NCI-H748 (cell line): ENCODE measurements at regions not wholly inside any gene's neighbourhood (a gene's known extent, or its start where the extent isn't known, plus 50 kb on each side); places are given as distances from the start of the nearest gene placed in this dataset.
"Not testable (repeated sequence)": the region's sequence is repeated elsewhere in the genome, so short reads cannot be mapped to it uniquely, and the experiment has no call there.

Experiments
- DNase-seq: peaks from one replicate; lab custom pipeline; 2025; ENCODE audit not compliant: unreplicated experiment; lab: John Stamatoyannopoulos, UW

DNA sequence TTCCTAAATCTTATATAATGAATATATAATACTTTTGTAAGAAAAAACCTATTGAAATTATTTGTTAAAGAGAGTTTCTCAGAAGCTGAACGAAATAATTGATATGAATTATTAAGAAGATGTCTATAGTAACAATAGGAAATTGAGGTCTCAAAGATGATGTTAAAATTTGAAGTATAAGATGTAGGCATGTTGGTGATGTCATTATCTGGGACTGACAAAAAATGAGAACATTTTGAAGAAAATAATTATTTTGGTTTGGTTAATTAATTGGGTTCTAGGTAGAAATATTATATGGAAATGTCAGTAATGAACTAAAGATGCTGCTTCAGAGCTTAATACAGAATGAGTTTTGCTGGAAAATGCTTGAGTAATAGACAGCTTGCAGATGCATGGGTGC lies 501.4 kb upstream of the ST8SIA4 start:
- DNase-seq: no peak

DNA sequence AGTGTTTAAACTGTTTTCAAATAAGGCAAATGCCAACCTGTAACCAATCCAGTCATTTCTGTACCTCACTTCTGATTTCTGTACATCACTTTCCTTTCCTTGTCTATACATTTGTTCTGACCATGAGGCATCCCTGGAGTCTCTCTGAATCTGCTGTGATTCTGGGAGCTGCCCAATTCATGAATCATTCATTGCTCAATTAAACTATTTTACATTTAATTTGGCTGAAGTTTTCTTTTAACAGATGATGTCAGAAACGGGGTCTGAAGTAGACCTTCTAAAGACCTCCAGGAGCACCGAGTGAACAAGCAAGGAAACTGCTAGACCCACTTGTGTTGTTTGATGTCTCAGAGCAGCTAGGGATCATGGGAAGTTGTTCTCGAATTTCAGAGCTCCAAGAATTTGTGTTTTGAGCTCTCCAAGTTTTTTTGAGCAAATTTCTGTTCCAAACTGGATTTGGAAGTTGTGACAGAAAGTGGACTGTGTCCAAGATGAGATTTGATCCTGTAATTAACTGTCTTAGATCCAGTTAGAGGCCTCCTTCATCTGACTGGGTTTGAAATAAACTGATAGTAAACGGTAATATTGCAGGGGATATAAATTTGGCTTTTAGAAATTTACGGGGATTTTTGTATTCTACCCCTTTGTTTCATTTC lies 490.8 kb upstream of the ST8SIA4 start:
- DNase-seq: no peak

DNA sequence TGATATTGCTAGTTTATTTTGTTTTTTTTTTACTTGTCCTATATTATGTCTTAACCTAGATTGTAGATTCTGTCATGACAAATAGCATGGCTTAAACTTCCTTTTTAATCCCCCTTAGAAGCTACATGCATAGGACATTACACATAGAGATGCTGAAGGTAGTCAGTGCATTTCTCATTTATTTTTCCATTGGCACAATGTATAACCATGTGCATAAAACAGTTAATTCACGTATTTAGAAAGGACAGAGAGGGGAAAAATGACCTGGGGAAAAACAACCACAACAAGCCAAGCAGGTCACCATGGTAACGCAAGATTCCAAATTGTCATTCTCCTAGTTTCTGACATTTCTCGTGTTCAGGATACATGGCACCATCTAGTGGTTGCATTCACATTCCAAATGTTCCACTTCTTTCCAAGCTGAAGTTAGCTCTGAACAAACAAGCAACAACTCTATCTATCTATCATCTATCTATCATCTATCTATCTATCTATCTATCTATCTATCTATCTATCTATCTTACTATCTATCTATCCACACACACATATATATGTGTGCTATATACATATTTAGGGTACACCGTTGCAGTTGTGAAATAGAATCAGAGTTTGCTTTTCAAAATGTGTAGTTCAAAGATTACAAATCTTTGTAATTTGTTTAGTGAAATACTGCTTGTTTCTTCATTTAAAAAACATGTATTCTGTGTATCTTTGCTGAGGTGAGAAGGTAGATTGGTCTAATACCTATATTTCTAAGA lies 487.2 kb upstream of the ST8SIA4 start:
- DNase-seq: peak; percentile 89

DNA sequence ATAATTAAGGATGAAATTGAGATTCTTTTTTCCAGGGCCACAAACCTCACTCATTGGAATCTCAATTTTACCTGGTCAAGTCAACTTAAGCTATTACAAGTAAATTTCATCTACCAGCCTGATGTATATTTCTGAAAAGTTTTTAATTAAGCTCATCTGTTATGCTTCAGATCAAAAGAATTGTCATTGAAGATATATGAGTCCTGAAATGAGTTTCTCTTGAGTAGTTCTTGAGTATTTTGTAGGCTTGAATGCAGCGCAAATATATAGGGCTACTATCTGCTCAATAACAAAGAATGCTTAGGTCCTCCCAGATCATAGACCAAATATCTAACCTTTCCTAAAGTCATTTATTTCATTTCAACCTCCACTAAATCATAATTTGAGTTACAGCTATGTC lies 482.2 kb upstream of the ST8SIA4 start:
- no peak for DNase-seq

DNA sequence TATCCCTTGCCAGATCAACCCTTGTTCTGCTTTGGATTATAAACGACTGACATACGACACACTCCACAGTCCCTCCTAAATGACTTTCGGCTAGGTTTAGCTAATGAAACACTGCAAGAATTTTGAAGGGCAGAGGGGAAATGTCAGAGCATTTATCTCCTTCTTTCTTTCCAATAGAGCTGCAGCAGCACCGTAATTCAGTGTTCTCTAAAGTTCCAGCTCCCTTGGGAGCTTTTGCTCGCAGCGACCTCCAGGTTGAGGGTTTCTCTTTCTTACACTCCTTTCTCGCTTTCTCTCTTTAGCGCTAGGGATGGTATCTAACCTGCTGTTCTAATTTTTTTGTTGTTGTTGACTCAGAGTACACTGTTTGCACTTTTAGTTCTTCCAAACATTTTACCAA lies 467.1 kb upstream of the ST8SIA4 start:
- DNase-seq: no peak

DNA sequence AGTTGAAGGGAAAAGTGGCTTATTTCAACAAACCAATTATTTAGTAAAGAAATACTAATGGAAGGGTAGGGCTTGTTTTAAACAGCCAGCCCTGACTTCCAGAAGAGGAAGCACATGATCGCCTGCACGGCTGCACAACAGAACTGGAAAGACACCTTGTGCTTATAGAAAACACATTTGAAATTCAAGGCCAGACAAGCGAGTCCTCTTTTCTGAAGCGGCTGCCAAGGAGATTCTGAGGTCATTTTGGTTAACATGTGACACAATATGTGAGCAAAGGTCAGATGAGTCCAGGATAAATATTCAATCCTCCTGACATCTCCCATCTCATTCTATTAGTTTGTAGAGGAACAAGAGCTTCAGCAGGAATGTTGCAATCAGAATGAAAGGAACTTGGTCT lies 461.4 kb upstream of the ST8SIA4 start:
- DNase-seq: no peak

DNA sequence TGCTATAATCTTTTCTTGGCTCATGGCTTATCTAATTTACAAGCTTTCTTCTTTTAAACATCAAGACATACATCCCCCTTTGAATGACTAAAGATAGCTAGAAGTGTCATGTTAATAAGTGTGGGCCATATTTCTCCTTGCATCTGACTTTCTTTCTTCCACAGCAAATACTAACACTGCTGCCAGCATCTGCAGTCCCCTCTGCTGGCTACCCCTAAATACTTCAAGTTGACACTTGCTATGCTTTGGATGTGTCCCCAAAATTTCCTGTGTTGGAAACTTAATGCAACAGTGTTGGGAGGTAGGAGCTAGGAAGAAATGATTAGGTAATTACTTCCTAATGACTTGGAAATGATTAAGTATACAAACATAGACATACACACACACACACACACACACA lies 459.0 kb upstream of the ST8SIA4 start:
- DNase-seq: no peak

DNA sequence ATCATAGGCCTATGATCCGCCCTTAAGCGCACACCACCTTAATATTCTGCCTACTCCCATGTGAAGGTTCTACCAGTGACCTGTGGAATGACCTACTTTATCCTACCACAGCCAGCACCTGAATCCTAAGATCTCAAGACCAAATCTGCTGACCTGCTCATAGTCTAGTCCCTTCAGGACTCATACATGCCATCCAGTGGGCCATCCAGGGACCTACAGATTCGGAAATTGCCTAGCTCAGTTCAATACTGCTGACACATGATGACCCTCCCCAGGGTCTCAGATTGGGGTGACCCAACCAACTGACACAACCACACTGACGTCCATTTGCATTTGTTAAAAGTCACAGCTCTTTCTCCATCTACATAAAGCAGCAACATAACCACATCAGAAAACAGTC lies 443.8 kb upstream of the ST8SIA4 start:
- no peak for DNase-seq

DNA sequence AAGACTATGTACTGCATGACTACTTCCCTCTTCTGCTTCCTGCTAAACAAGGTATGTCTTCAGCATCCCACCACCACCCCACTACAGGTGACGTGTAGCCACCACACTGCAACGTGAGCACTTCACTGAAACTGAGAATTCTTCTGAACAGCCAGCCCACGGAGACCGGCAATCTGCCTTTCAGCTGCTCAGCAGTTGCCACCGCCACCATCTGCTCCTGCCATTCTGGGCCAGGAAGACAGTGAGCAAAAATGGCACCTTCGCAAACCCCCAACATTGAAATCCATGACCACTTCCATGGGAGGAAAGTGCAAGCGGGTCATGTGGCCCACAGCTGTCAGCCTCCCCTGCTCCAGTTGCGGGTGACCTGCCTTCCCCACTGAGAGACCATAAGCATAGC lies 443.4 kb upstream of the ST8SIA4 start:
- DNase-seq: no peak

DNA sequence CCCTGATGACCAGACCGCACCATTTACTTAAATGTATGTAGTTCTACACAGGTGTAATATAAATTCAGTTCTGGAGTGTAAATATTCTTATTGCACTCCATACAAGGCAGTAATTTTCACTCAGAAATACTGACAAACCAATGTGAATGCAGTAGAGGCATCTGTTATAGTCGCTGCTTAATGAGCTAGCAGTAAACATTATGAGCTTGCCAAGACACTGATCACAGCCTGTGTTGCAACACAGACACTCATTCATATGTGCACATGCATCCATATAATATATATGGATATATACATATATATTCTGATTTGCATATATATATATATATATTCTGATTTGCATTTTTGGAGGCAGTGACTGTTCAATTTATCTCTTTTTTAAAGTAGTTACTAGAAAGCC lies 435.1 kb upstream of the ST8SIA4 start:
- DNase-seq: no peak

DNA sequence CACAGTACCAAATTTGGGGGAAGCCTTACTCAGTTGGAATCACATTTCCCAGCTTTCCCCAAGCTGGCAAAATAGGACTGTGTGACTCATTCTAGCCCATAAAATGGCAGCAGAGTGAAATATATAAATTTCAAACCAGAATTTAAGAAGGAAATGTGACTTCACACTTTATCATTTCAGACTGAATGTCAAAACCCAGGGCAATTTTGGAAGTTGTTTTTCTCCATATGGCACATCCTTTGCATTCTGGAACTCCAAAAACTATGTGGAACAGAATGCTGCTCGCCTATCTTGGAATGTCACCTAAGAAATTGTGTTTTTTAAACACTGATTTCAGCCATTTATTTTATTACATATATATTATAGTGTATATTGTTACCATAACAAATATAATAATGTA lies 424.7 kb upstream of the ST8SIA4 start:
- DNase-seq: no peak

DNA sequence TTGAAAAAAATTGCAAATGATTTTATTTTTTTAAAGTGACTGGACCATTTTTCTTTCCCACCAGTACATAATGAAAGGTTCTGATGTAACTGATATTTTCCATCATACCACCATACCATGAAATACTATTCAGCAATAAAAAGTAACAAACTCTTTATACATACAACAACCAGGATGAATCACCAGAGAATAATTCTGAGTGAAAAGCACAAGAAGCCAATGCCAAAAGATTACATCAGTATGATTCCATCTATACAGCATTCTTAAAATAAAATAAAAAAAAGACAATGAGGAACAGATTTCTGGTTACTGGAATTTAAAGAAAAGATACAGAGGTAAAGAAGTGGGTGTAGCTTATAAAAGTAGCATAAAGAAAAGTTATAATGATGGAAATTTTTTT lies 423.7 kb upstream of the ST8SIA4 start:
- DNase-seq: no peak

DNA sequence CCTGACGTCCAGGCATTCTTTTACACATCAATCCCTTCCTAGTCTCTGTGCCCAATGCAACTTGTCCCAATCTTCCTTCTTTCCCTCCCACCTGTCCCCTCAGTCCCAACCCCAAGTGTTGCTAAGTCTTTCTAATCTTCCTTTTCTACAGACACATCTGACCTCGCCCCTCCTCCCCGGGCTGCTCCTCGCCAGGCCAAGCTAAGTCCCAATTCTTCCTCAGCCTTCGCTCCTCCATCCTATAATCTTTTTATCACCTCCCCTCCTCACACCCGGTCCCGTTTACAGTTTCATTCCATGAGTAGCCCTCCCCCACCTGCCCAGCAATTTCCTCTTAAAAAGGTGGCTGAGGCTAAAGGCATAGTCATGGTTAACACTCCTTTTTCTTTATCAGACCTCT lies 413.3 kb upstream of the ST8SIA4 start:
- not testable (repeated sequence) for DNase-seq

DNA sequence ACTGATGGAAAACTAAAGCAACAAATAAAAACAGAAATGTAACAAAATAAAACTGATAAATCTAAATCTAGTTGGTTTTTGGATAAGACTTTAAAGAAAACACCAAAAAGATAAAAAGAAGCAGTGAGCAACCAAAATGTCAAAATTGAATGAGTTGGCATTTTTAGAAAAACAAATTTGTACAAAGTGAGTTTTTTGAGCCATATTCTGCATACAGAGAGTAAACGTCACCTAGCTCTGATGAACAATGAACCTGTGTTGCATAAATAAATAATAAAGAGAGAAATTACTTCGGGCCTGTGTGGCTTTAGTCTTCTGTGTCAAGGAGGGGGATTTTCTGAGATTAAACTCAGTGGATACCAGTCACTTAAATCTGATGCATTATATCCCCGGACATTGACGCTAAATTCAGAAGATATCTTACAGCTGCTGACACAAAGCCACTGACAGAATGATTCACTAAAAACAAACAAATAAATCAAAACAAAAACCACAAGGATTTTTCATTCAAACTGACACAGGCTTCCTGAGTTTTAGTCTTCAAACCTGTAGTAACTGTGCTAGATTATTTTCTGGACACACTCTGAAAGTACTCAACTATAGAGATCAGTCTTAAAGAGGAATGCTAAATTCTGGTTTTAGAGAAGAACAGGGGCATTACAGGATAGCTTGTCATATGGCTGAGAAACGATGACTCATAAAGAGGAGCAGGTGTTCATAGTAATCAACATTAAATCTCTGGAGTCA lies 403.5 kb upstream of the ST8SIA4 start:
- peak; percentile 82 for DNase-seq

DNA sequence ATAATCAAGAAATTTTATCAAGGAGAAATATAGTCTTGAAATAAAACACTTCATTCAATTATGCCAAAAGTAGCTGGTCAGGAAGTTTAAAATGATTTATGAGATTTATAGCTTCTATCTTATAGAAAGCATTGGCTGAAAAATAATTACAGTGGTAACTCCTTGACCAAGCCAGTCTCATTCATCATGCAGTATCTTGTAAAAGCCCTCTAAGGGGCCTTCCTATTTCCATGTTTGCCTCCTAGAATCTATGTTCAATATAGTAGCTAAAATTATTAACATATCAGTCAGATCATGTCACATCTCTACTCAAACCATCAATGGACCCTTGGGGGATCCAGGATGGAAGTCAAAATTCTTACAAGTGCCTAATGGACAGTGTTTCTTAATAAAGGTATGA lies 393.4 kb upstream of the ST8SIA4 start:
- no peak for DNase-seq

DNA sequence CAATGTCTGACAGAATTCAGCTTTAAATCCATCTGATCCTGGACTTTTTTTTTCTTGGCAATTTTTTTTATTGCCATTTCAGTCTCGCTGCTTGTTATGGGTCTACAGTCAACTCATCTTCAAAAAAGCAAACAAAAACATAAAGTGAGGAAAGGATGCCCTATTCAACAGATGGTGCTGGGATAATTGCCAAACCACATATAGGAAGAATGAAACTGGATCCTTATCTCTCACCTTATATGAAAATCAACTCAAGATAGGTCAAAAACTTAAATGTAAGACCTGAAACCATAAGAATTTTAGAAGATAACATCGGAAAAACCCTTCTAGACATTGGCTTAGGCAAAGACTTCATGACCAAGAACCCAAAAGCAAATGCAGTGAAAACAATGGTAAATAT lies 389.1 kb upstream of the ST8SIA4 start:
- DNase-seq: peak; percentile 79

DNA sequence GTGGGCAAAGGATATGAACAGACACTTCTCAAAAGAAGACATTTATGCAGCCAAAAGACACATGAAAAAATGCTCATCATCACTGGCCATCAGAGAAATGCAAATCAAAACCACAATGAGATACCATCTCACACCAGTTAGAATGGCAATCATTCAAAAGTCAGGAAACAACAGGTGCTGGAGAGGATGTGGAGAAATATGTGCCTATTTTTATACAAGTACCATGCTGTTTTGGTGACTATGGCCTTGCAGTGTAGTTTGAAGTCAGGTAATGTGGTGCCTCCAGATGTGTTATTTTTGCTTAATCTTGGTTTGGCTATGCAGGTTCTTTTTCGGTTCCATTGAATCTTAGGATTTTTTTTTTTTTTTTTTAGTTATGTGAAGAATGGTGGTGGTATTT lies 387.7 kb upstream of the ST8SIA4 start:
- DNase-seq: not testable (repeated sequence)

DNA sequence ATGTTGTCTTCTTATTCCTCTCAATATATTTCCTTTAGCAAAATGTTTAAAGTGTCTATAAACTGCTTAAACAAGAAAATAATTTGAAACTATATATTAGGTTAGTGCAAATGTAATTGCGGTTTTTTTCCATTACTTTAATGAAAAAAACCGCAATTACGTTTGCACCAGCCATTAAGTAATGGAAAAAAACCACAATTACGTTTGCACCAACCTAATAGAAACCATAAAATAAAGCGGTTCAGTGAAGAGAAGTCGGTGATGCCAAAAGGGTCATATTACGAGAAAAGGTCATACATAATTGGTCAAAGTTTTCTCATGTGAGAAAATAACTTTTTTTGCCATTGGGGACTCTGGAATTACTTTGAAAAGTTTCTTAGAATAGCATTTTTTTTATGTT lies 385.6 kb upstream of the ST8SIA4 start:
- DNase-seq: no peak

DNA sequence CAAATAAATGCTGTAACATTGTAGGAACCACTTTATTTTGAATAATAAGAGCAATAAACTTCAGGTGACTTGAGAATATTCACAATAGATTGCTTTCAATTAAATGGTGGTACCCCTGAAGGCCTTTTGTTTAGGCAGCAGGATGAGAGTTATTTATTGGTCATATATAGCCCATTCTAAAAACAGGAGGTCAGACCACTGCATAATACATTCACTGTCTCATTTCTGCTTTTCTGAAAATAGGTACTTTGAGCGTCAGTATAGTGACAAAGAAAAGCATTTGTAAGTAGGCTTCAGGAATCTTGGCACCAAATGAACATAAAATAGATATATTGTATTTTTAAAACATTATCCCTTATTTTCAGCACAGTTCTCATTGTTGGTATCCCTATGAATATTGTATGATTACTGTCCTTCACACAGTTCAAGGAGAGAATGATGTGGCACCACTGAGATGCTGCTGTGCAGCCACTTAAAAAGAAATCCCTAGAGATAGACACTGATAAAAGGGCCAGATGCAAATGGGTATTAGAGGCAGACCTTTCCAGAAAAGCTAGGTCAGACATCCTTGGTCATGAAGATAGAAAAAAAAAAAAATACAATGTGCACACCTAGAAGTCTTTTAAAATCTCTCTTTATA lies 381.8 kb upstream of the ST8SIA4 start:
- no peak for DNase-seq

DNA sequence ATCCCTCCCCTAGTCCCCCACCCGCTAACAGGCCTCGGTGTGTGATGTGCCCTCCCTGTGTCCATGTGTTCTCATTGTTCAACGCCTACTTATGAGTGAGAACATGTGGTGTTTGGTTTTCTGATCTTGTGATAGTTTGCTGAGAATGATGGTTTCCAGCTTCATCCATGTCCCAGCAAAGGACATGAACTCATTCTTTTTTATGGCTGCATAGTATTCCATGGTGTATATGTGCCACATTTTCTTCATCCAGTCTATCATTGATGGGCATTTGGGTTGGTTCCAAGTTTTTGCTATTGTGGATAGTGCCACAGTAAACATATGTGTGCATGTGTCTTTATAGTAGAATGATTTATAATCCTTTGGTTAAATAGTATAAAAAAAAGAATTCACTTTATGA lies 380.9 kb upstream of the ST8SIA4 start:
- DNase-seq: not testable (repeated sequence)

DNA sequence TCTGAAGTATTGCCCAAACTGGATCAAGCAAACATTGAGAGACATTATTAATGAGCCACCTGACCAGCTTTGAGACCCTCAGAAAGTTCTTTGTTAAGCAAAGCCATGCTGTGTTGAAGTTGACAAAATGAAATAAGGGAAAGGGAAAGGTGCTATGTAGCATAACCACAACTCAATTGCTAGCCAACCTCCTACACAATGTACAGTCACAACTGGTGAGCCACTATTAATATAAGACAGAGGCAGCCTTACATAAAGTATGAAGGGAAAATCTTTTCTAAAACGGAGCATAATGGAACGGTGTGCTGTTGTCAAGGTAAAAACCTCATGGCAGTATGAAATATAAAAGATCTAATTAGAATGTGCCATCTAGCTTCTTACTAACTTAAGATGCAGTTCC lies 375.8 kb upstream of the ST8SIA4 start:
- DNase-seq: no peak
